H7 (cell line): ENCODE measurements at regions not wholly inside any gene's neighbourhood (a gene's known extent, or its start where the extent isn't known, plus 50 kb on each side); places are given as distances from the start of the nearest gene placed in this dataset.

ENCODE experiments used
- DNase-seq: peaks from one replicate; pipeline ENCODE4 v3.0.0; 2012
- H3K27me3 ChIP-seq: 2 replicates; pipeline ENCODE4 v1.6.0; 2011; ENCODE audit warnings: mild to moderate bottlenecking, low read length; ENCODE audit not compliant: control insufficient read depth, insufficient read depth
- H3K36me3 ChIP-seq: replicated peaks from 2 replicates; pipeline ENCODE4 v1.5.1; 2011; ENCODE audit warnings: low read length; ENCODE audit not compliant: control insufficient read depth, insufficient read depth
- H3K4me3 ChIP-seq: 2 replicates; pipeline ENCODE4 v1.5.1; 2011; ENCODE audit warnings: low read depth, mild to moderate bottlenecking, control low read depth, low read length, moderate library complexity; ENCODE audit not compliant: insufficient read depth

- Histone ChIP-seq H3K36me3 (no peaks in the 10 kb centered on the region), H3K27me3 (no peaks in the 10 kb centered on the region), H3K4me3 (no peak overlapping the region)
- DNase-seq: peak; percentile 27
These were observed 407.9 kb upstream of the ATP11B start for GRCh38 chr3:182385356-182385755.

DNA sequence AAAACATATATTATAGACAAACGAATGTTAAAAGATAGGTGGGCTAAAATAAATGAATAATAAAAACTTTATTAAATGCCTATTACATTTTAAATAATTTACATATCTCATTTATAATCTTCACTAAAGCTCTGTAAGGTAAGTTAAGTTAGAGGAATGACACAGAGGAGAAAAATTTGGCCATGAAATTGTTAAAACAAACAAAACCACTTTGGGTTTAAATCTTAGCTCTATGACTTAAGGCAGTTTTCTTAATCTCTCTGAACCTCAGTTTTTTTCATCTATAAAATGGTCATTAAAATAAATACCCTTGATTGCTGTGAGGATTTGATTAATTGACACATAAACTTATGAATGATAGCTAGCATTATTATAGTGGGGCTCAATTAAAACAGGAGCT, 404.8 kb upstream of the ATP11B start:
- DNase-seq: no peak
- Histone ChIP-seq H3K4me3 (no peak overlapping the region), H3K36me3 (no peaks in the 10 kb centered on the region), H3K27me3 (no peaks in the 10 kb centered on the region)

GRCh38 chr3:182389071-182389815, 404.1 kb upstream of the ATP11B start:
- DNase-seq: no peak
- H3K4me3 ChIP-seq: no peak overlapping the region

DNA sequence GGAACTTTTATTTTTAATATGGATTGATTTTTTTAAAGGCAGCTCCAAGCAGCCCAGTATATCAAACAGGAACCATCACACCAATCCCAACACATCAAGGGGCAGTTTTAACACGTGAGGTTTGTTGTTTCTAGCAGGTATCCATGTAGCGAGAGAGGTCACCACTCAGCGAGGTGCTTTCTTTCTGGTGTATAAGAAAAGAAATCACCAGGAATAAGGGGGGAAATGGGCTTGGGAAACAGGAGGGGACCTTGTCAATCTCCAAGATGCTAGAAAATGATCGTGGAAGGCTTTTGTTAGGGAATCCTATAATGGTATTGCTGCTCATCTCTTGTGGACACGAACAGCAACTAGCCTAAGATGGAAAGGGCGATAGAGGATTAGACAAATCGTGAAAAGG, 402.9 kb upstream of the ATP11B start:
- DNase-seq: no peak
- Histone ChIP-seq H3K4me3 (no peak overlapping the region), H3K36me3 (no peaks in the 10 kb centered on the region), H3K27me3 (no peaks in the 10 kb centered on the region)

More at GRCh38 chr3:182389071-182389815, 404.1 kb upstream of the ATP11B start:
- Histone ChIP-seq H3K27me3 (no peaks in the 10 kb centered on the region), H3K36me3 (no peaks in the 10 kb centered on the region)

GRCh38 chr3:182392182-182392937, 400.9 kb upstream of the ATP11B start:
- no peak for DNase-seq
- Histone ChIP-seq H3K27me3 (no peaks in the 10 kb centered on the region), H3K4me3 (no peak overlapping the region), H3K36me3 (no peaks in the 10 kb centered on the region)

GRCh38 chr3:182393151-182393550, 400.2 kb upstream of the ATP11B start:
- no peak overlapping the region for H3K4me3 ChIP-seq
- no peak for DNase-seq
- no peaks in the 10 kb centered on the region for H3K27me3 ChIP-seq
- no peaks in the 10 kb centered on the region for H3K36me3 ChIP-seq

DNA sequence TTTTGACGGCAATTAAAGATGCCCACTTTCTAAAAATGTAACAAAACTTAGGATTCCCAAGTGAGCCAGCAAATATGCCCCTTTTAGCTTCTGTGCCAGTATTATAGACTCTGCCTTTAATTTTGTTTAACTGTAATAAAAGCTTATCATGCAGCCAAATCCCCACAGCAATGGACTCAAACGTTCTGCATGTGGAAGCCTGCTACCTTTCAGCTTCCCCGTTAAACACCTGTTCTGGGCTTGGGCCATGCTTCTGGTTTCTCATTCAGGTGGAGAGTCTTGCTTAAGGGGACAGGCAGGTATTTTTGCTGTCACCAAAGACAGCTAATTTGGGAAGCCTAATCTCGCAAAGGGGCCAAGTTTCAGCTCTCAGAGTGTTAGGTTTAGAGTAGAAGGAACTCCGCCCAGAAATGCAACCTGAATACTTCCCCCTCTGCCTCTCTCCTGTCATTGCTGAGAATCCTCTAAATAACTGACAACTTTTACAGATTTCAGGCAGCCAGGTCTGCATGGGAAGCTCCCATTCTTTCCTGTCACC, 399.4 kb upstream of the ATP11B start:
- no peak for DNase-seq
- Histone ChIP-seq H3K36me3 (no peaks in the 10 kb centered on the region), H3K4me3 (no peak overlapping the region)

GRCh38 chr3:182397164-182397563, 396.1 kb upstream of the ATP11B start:
- no peaks in the 10 kb centered on the region for H3K27me3 ChIP-seq
- no peaks in the 10 kb centered on the region for H3K36me3 ChIP-seq
- no peak for DNase-seq
- H3K4me3 ChIP-seq: no peak overlapping the region

More for the DNA sequence above, 399.4 kb upstream of the ATP11B start:
- no peaks in the 10 kb centered on the region for H3K27me3 ChIP-seq

DNA sequence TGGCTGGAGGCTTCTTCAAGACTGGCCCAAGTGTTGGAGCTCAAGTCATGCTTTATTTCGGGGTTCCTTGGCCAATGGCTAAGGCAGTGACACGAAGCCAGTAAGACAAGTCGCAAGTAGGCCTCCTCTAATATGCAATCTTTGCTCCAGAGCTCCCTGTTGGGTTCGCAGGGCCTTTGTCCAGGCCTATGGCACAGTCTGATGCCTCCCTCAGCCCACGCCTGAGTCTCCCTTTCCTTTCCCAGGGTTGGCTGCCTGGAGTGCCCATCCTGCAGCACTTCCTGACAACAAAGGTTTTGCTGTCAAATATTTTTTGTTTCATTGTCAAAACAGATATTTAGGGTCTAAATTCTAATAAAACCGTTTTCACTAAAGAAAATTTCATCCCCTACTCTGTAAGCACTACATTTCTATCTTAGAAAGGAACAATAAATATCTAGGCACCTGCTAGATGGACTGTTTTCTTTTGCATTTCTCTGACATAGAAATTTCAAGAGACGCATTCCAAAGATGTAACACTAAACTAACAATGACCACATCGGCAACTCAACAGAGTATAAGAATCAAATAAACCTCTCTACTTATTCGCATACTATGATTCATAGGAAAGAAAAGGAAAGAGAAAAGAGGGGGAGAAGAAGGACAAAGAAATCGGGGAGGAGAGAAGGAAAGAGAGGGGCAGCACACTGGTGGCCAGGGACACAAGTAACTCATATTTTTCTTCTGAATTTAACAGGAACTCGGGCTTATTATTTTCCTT, 393.1 kb upstream of the ATP11B start:
- no peaks in the 10 kb centered on the region for H3K36me3 ChIP-seq

DNA sequence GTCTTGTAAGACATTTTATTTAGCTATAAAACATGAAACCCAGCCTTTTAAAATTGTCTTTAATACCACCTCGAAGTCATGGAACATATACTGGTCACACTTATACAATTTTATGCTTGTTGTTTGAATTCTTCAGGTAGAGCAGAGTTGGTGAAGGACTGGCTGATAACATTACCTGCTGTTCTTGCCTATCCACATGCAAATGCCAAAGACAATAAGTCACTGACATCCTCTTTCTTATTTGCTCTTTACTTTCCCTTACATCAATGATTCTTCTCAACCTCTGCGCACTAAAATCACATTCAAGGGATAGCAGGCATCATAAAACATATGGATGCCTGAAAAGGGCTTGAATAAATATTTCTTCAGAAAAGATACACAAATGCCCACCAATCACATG, 392.5 kb upstream of the ATP11B start:
- no peaks in the 10 kb centered on the region for H3K27me3 ChIP-seq
- DNase-seq: no peak
- no peaks in the 10 kb centered on the region for H3K36me3 ChIP-seq
- no peak overlapping the region for H3K4me3 ChIP-seq

More for the DNA sequence above, 393.1 kb upstream of the ATP11B start:
- no peak for DNase-seq
- Histone ChIP-seq H3K27me3 (no peaks in the 10 kb centered on the region), H3K4me3 (no peak overlapping the region)

DNA sequence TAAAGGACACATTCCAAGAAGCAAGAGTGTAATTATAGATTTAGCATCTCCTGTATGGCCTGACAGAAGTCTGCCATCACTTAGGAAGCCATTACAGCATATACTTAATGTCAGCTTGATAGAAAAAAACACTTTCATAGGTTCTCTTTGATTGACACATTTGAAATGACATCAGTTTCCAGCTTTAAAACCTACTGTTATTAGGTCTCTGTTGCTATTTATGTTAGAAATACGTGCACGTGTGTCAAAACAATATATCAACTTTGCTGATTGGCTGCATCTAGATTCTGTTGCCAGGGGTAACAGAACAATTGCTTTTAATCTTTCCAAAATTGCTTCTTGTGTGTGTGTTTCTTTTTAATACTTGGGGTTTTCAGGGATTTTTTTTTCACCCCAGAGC, 389.3 kb upstream of the ATP11B start:
- Histone ChIP-seq H3K27me3 (no peaks in the 10 kb centered on the region), H3K4me3 (no peak overlapping the region)

DNA sequence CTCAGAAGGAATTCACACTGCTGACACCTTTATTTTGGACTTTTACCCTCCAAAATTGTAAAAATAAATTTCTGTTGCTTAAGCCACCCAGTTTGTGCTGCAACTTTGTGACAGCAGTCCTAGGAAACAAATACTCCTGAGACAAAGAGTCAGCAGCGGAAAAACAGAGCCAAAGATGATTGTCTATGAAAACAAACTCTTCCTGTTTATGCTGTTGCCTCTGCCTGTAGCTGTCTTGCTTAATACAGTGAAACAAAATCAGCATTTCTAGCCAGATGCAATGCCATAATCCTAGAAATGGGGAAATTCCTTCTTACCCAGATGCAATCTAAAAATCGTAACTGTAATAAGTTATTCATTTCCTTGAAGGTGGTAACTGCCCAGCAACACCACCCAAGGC, 387.5 kb upstream of the ATP11B start:
- Histone ChIP-seq H3K36me3 (no peaks in the 10 kb centered on the region), H3K4me3 (no peak overlapping the region), H3K27me3 (no peaks in the 10 kb centered on the region)
- no peak for DNase-seq

More for the DNA sequence above, 389.3 kb upstream of the ATP11B start:
- no peaks in the 10 kb centered on the region for H3K36me3 ChIP-seq
- no peak for DNase-seq

GRCh38 chr3:182406786-182407185, 386.5 kb upstream of the ATP11B start:
- DNase-seq: no peak
- Histone ChIP-seq H3K4me3 (no peak overlapping the region), H3K36me3 (no peaks in the 10 kb centered on the region), H3K27me3 (no peaks in the 10 kb centered on the region)

DNA sequence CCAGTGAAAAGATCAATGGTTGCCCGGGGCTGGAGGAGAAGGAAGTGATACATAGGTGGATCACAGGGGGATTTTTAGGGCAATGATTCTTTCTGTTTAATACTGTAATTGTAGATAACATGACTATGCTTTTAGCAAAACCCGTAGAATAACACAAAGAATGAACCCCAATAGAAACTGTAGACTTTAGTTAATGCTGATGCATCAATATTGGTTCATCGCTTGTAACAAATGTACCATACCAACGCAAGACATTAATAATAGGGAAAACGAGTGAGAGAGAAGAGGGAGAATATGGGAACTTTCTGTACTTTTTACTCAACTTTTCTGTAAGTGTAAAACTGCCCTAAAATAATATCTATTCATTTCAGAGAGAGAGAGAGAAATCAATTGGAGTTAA, 383.3 kb upstream of the ATP11B start:
- DNase-seq: no peak
- Histone ChIP-seq H3K27me3 (no peaks in the 10 kb centered on the region), H3K4me3 (no peak overlapping the region), H3K36me3 (no peaks in the 10 kb centered on the region)
